GM23248 (cell line): ENCODE measurements at regions not wholly inside any gene's neighbourhood (a gene's known extent, or its start where the extent isn't known, plus 50 kb on each side); places are given as distances from the start of the nearest gene placed in this dataset.

Experiments used
- DNase-seq: peaks from one replicate; pipeline ENCODE4 v3.0.0-alpha.2; 2015
- H2AFZ ChIP-seq: fragments of 200-600 bp; sonication (generic); 2 replicates; pipeline ENCODE4 v1.6.1; 2016; ENCODE audit warnings: antibody characterized with exemption
- H3F3A ChIP-seq: fragments of 200-600 bp; sonication (generic); 2 replicates; pipeline ENCODE4 v1.6.1; 2016; ENCODE audit warnings: mild to moderate bottlenecking, antibody characterized with exemption, mixed run types; ENCODE audit not compliant: insufficient read depth
- H3K27ac ChIP-seq: fragments of 200-600 bp; sonication (generic); 2 replicates; pipeline ENCODE4 v1.5.1; 2016; ENCODE audit warnings: mild to moderate bottlenecking
- H3K27me3 ChIP-seq: fragments of 200-600 bp; sonication (generic); replicated peaks from 2 replicates; pipeline ENCODE4 v1.6.1; 2016; ENCODE audit warnings: mild to moderate bottlenecking; ENCODE audit not compliant: insufficient read depth
- H3K36me3 ChIP-seq: fragments of 200-600 bp; sonication (generic); 2 replicates; pipeline ENCODE4 v1.6.1; 2016; ENCODE audit warnings: low read depth, mild to moderate bottlenecking
- H3K4me1 ChIP-seq: fragments of 200-600 bp; sonication (generic); 2 replicates; pipeline ENCODE4 v1.6.1; 2016; ENCODE audit warnings: mild to moderate bottlenecking; ENCODE audit not compliant: insufficient read depth
- H3K4me2 ChIP-seq: fragments of 200-600 bp; sonication (generic); one replicate; pipeline ENCODE4 v1.6.1; 2016; ENCODE audit warnings: mild to moderate bottlenecking; ENCODE audit not compliant: unreplicated experiment
- H3K4me3 ChIP-seq: fragments of 200-600 bp; sonication (generic); 2 replicates; pipeline ENCODE4 v1.5.1; 2016; ENCODE audit warnings: mild to moderate bottlenecking
- H3K79me2 ChIP-seq: fragments of 200-600 bp; sonication (generic); 2 replicates; pipeline ENCODE4 v1.6.1; 2016; ENCODE audit warnings: mild to moderate bottlenecking; ENCODE audit not compliant: insufficient read depth
- H3K9ac ChIP-seq: fragments of 200-600 bp; sonication (generic); 2 replicates; pipeline ENCODE4 v1.6.1; 2016; ENCODE audit warnings: mild to moderate bottlenecking
- H3K9me2 ChIP-seq: fragments of 200-600 bp; sonication (generic); 2 replicates; pipeline ENCODE4 v1.6.1; 2016; ENCODE audit warnings: mixed run types, mild to moderate bottlenecking, moderate library complexity; ENCODE audit not compliant: insufficient read depth
- H3K9me3 ChIP-seq: fragments of 200-600 bp; sonication (generic); one replicate; pipeline ENCODE4 v1.6.1; 2017; ENCODE audit warnings: low read depth
- H4K20me1 ChIP-seq: fragments of 200-600 bp; sonication (generic); 2 replicates; pipeline ENCODE4 v1.6.0; 2016; ENCODE audit not compliant: insufficient read depth
- EZH2 ChIP-seq: fragments of 200-600 bp; sonication (generic); IDR thresholded peaks from 2 replicates; pipeline ENCODE4 v1.6.1; 2018; ENCODE audit warnings: antibody characterized with exemption, mild to moderate bottlenecking; ENCODE audit not compliant: insufficient read depth, poor library complexity, severe bottlenecking
- EZH2phosphoT487 ChIP-seq: fragments of 200-600 bp; sonication (generic); IDR thresholded peaks from 2 replicates; pipeline ENCODE4 v1.6.1; 2018; ENCODE audit warnings: antibody characterized with exemption, moderate library complexity, mild to moderate bottlenecking, low read depth; ENCODE audit not compliant: insufficient read depth
- WGBS, 2 experiments: methylation state at CpG; one replicate each; pipeline ENCODE4 v1.1.6; 2015 to 2017; ENCODE audit warnings: low lambda C conversion rate in 2 of 2, low coverage in 1 of 2; ENCODE audit errors: missing lambda C conversion rate in 2 of 2; 5-methylcytosine and 5-hydroxymethylcytosine counted together
- in situ Hi-C: fragments of 300-500 bp; cut with MboI; formaldehyde crosslinking; loops from 2 replicates; pipeline ENCODE4 v1.15.0; 2020

DNA sequence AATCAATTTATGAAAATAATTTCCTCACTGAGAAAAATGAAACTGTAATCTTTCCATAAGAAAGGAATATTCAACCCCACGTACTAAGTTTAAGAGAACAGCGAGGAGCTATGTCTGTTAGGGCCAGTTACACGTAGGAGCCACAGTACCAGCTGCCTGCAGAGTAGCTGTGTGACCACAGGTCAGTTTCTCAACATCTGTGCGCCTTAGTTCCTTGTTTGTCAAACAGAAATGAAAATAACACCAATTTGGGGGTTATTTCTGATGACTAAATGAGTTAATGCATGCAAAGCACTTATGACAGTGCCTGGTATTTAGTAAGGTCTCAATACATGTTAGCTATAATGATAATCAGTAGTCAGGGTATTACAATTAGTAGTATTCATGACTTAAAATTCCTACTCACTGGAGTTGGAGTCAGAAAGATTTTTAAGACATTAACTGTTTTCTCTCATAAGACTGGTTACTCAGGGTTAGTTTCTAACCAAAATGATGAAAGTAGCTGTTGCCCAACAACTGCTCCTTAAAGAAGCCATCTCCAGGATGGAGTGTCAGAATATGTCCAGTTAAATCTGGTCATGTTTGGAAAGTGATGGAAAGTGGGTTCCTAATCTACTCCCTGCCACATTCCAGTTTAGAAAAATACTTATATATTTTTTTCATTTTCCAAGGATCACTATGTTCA, 85.8 kb upstream of the ZNF648 start:
- H3K4me1 ChIP-seq = peaks cover 27% of the 10 kb centered on the region
- no peaks in the 10 kb centered on the region for H3K27me3 ChIP-seq
- no peaks in the 10 kb centered on the region for H4K20me1 ChIP-seq
- H3K4me3 ChIP-seq = no peak overlapping the region
- H2AFZ ChIP-seq = no peak overlapping the region
- 71 to 72% methylated on average over 4 of the region's 4 CpGs for WGBS, 2 experiments
- H3K4me2 ChIP-seq = no peak overlapping the region
- DNase-seq = peak; percentile 64
- in situ Hi-C loops = no loop called here
- TF ChIP-seq EZH2phosphoT487 = no peak
- TF ChIP-seq EZH2 = no peak
- no peaks in the 10 kb centered on the region for H3K9me3 ChIP-seq
- peak overlapping the region; percentile 28; the same call in 1 of the 2 replicates for H3K27ac ChIP-seq
- no peaks in the 10 kb centered on the region for H3K36me3 ChIP-seq
- no peaks in the 10 kb centered on the region for H3K79me2 ChIP-seq
- no peaks in the 10 kb centered on the region for H3K9me2 ChIP-seq
- H3F3A ChIP-seq = peaks cover 18% of the 10 kb centered on the region
- H3K9ac ChIP-seq = peak overlapping the region; percentile 24; the same call in 1 of the 2 replicates

DNA sequence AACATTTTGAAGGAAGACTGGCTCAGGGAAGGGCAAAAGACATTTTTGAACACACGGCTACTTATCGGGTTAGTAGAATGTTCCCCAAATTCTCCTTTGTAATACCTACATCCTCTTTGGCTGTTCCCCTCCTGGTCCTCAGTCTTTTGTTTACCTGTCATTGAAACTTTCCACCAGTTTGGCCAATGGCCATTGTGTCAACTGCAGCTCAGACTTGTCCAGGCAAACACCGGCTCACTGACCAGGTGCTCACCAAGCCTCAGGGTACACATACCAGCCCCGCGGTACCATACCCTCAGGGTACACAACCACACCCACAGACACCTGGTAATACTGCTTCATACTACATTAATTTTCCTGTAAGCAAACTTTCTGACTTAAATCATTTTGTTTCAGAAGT, 84.8 kb upstream of the ZNF648 start:
- no peak for DNase-seq
- 98 to 99% methylated on average over 5 of the region's 5 CpGs for WGBS, 2 experiments
- H2AFZ ChIP-seq = no peak overlapping the region
- H3K4me2 ChIP-seq = no peak overlapping the region
- H3K79me2 ChIP-seq = no peaks in the 10 kb centered on the region
- TF ChIP-seq EZH2phosphoT487 = no peak
- no peak for TF ChIP-seq EZH2
- H3K9me3 ChIP-seq = no peaks in the 10 kb centered on the region
- H3K4me3 ChIP-seq = no peak overlapping the region
- in situ Hi-C loops = no loop called here
- H3K9ac ChIP-seq = no peak overlapping the region
- no peaks in the 10 kb centered on the region for H4K20me1 ChIP-seq
- H3K36me3 ChIP-seq = no peaks in the 10 kb centered on the region
- H3K27ac ChIP-seq = no peak overlapping the region
- no peaks in the 10 kb centered on the region for H3K9me2 ChIP-seq
- peaks cover 18% of the 10 kb centered on the region for H3F3A ChIP-seq
- H3K27me3 ChIP-seq = no peaks in the 10 kb centered on the region
- peaks cover 27% of the 10 kb centered on the region for H3K4me1 ChIP-seq

DNA sequence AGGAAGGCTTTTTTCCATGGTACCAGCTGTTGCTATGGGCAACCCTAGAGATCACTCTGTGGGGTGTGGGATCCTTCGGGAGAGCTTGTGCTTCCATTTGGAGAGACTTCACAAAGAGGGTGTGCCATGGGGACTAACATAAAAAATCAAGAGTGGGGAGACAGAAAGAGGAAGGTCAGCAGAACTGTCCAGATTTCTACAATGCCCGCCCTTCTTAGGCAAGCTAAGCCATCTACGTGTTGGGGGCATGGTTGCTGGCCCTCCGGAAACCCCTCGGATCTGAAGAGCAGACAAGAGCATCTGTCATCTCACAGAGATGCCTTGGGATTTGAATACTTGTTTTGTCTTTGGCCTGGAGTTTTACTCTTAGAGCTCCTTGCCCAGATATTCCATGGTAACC, 83.9 kb upstream of the ZNF648 start:
- Histone ChIP-seq H3K4me2 (no peak overlapping the region), H2AFZ (no peak overlapping the region), H3K79me2 (no peaks in the 10 kb centered on the region), H3K9ac (no peak overlapping the region), H3K9me3 (no peaks in the 10 kb centered on the region), H4K20me1 (no peaks in the 10 kb centered on the region), H3K27ac (no peak overlapping the region), H3K36me3 (no peaks in the 10 kb centered on the region), H3K4me1 (peaks cover 27% of the 10 kb centered on the region), H3K4me3 (no peak overlapping the region), H3F3A (peaks cover 18% of the 10 kb centered on the region), H3K27me3 (no peaks in the 10 kb centered on the region), H3K9me2 (no peaks in the 10 kb centered on the region)
- DNase-seq = no peak
- TF ChIP-seq EZH2 = no peak
- no peak for TF ChIP-seq EZH2phosphoT487
- in situ Hi-C loops = no loop called here
- WGBS, 2 experiments = 84 to 86% methylated on average over 5 of the region's 5 CpGs

DNA sequence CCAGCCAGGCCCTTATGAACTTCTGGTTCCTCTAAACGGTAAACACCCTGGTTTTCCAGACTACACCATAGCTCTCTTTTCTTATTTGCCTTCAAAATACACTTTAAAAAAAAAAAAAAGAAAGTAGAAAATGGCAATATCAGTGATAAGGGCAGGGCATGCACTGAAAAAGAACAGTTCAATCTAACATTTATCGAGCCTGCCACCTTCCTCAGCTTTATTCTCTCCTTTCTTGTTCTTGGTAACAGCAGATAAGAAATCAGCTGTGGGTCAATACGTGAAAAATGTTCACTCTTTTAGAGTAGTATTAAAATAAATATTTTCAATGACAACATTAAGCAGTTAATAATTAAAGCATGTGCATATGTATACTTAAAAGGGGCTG, 83.1 kb upstream of the ZNF648 start:
- Histone ChIP-seq H3K27ac (peak overlapping the region; percentile 85), H3K27me3 (no peaks in the 10 kb centered on the region)
- no peak for TF ChIP-seq EZH2
- TF ChIP-seq EZH2phosphoT487 = no peak

More for the DNA sequence above, 83.1 kb upstream of the ZNF648 start:
- H3K9me3 ChIP-seq = no peaks in the 10 kb centered on the region
- peak overlapping the region; percentile 81 for H2AFZ ChIP-seq
- peaks cover 25% of the 10 kb centered on the region for H3K4me1 ChIP-seq
- peaks cover 18% of the 10 kb centered on the region for H3F3A ChIP-seq
- no peaks in the 10 kb centered on the region for H3K79me2 ChIP-seq
- peak overlapping the region; percentile 71 for H3K9ac ChIP-seq
- no peaks in the 10 kb centered on the region for H4K20me1 ChIP-seq
- no peak for DNase-seq
- H3K4me3 ChIP-seq = no peak overlapping the region
- WGBS, 2 experiments = 14 to 16% methylated on average over 3 of the region's 3 CpGs
- in situ Hi-C loops = loop anchor here (5.0 kb wide), 1 partner anchor 253 kb away; no protein-coding TSS in a partner anchor
- no peaks in the 10 kb centered on the region for H3K9me2 ChIP-seq
- H3K36me3 ChIP-seq = no peaks in the 10 kb centered on the region
- peak overlapping the region; percentile 28 for H3K4me2 ChIP-seq
